ENCODE measurements at regions not wholly inside any gene's neighbourhood (a gene's known extent, or its start where the extent isn't known, plus 50 kb on each side); places are given as distances from the start of the nearest gene placed in this dataset.

DNA sequence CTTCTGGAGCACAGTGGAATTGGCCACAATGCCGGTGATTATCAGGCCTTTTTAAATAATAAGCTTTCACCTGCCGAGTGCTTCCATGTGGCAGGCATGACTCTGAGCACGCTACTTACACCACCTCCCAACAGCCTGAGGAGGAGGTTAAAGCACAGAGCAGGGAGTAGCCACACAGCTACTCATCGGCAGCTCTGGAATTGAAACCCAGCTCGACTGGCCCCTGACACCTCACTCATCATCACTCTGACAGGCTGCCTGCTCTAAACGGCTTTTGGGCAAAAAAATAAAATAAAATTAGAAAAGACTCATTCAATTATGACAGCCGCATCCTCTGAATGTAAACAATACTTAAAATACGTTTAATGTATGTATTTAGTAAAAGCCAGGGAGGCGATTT lies 326.4 kb upstream of the NOCT start:
- in situ Hi-C loops (cut with MboI; ENCODE audit: low pct_ligation_motif_present in 1 of 4, low pct_unique_long_range_greater_than_20kb in 1 of 4, low sequenced_read_pairs in 3 of 4) (loop anchor here (10.0 to 25.0 kb wide), 3 partner anchors 186 to 654 kb away; no protein-coding TSS in a partner anchor), intact Hi-C loops (cut with DNase I; ENCODE audit: low total_unique reads) (no loop called here)
- Histone ChIP-seq H3K4me1 (peaks cover 0 to 4% (median 0%) of the 10 kb centered on the region in 4 donors), H3K27ac (no peak overlapping the region), H3K4me3 (no peak overlapping the region), H3K9me3 (no peaks in the 10 kb centered on the region), H3K36me3 (no peaks in the 10 kb centered on the region), H3K27me3 (no peaks in the 10 kb centered on the region)
- TF ChIP-seq POLR2AphosphoS5 (IDR thresholded peaks at IDR 0.05): no peak
- no peak for TF ChIP-seq POLR2A (IDR thresholded peaks at IDR 0.05)
- TF ChIP-seq EP300 (IDR thresholded peaks at IDR 0.05; ENCODE audit: low read depth): no peak
- TF ChIP-seq, protein P1, sequence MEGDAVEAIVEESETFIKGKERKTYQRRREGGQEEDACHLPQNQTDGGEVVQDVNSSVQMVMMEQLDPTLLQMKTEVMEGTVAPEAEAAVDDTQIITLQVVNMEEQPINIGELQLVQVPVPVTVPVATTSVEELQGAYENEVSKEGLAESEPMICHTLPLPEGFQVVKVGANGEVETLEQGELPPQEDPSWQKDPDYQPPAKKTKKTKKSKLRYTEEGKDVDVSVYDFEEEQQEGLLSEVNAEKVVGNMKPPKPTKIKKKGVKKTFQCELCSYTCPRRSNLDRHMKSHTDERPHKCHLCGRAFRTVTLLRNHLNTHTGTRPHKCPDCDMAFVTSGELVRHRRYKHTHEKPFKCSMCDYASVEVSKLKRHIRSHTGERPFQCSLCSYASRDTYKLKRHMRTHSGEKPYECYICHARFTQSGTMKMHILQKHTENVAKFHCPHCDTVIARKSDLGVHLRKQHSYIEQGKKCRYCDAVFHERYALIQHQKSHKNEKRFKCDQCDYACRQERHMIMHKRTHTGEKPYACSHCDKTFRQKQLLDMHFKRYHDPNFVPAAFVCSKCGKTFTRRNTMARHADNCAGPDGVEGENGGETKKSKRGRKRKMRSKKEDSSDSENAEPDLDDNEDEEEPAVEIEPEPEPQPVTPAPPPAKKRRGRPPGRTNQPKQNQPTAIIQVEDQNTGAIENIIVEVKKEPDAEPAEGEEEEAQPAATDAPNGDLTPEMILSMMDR (IDR thresholded peaks at IDR 0.05): no peak
- no peak for DNase-seq
- 73 to 81% methylated on average over 7 to 9 of the region's 9 CpGs for WGBS, 2 donors (ENCODE audit: low coverage in 1 of 2)

- no peak for DNase-seq
- Histone ChIP-seq H3K9me3 (no peaks in the 10 kb centered on the region), H3K27ac (no peak overlapping the region), H3K36me3 (no peaks in the 10 kb centered on the region), H3K4me3 (no peak overlapping the region), H3K27me3 (no peaks in the 10 kb centered on the region), H3K4me1 (peaks cover 0 to 4% (median 0%) of the 10 kb centered on the region in 4 donors)
- WGBS, 2 donors (ENCODE audit: low coverage in 1 of 2): 71 to 86% methylated on average over 11 to 12 of the region's 12 CpGs
- intact Hi-C loops (cut with DNase I; ENCODE audit: low total_unique reads): no loop called here
- in situ Hi-C loops (cut with MboI; ENCODE audit: low pct_ligation_motif_present in 1 of 4, low pct_unique_long_range_greater_than_20kb in 1 of 4, low sequenced_read_pairs in 3 of 4): loop anchor here (10.0 to 25.0 kb wide), 3 partner anchors 186 to 654 kb away; no protein-coding TSS in a partner anchor
- TF ChIP-seq POLR2AphosphoS5 (IDR thresholded peaks at IDR 0.05): no peak
- TF ChIP-seq, protein P1 (IDR thresholded peaks at IDR 0.05): no peak
- no peak for TF ChIP-seq POLR2A (IDR thresholded peaks at IDR 0.05)
- TF ChIP-seq EP300 (IDR thresholded peaks at IDR 0.05; ENCODE audit: low read depth): no peak
These were observed 327.0 kb upstream of the NOCT start for GRCh38 chr4:138688408-138689085.

- in situ Hi-C loops (cut with MboI; ENCODE audit: low pct_ligation_motif_present in 1 of 4, low pct_unique_long_range_greater_than_20kb in 1 of 4, low sequenced_read_pairs in 3 of 4) (loop anchor here (10.0 to 25.0 kb wide), 3 partner anchors 189 to 651 kb away; no protein-coding TSS in a partner anchor), intact Hi-C loops (cut with DNase I; ENCODE audit: low total_unique reads) (no loop called here)
- Histone ChIP-seq H3K36me3 (no peaks in the 10 kb centered on the region), H3K27me3 (no peaks in the 10 kb centered on the region), H3K4me3 (no peak overlapping the region), H3K27ac (peak overlapping the region in 1 of 4 donors; percentile 33), H3K4me1 (no peaks in the 10 kb centered on the region), H3K9me3 (no peaks in the 10 kb centered on the region)
- 71 to 78% methylated on average over 4 to 11 of the region's 11 CpGs for whole genome bisulfite sequencing, 2 donors (ENCODE audit: low coverage in 1 of 2)
- no peak for DNase-seq
- no peak for TF ChIP-seq POLR2AphosphoS5 (IDR thresholded peaks at IDR 0.05)
- TF ChIP-seq POLR2A (IDR thresholded peaks at IDR 0.05): no peak
- no peak for TF ChIP-seq EP300 (IDR thresholded peaks at IDR 0.05; ENCODE audit: low read depth)
- TF ChIP-seq, protein P1 (IDR thresholded peaks at IDR 0.05): no peak
These were observed 329.3 kb upstream of the NOCT start for GRCh38 chr4:138686106-138686835.

DNA sequence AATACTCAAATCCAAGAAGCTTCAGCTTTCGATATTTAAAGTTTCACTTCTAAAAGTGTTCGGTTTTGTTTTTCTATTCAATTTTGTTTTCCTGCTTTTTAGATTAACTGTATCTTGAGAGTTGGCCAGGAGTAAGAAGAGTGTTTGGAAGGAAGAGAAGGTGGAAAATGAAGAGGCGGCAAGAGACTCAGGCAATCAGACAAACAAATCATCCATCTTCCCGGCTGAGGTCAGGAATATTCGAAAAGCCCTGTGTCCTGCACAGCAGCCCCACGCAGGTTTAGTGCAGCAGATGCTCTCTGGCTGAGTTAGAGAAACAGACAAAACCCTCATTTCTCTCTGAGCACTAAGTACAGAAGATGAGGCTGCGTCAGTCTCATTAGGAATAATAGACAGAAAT lies 330.3 kb upstream of the NOCT start:
- no peak for DNase-seq
- H3K9me3 ChIP-seq: no peaks in the 10 kb centered on the region
- WGBS, 2 donors (ENCODE audit: low coverage in 1 of 2): 80 to 92% methylated on average over 3 to 7 of the region's 7 CpGs
- H3K27me3 ChIP-seq: no peaks in the 10 kb centered on the region
- TF ChIP-seq, protein P1 (IDR thresholded peaks at IDR 0.05): no peak
- no peak for TF ChIP-seq POLR2A (IDR thresholded peaks at IDR 0.05)
- no peak for TF ChIP-seq EP300 (IDR thresholded peaks at IDR 0.05; ENCODE audit: low read depth)
- no peak for TF ChIP-seq POLR2AphosphoS5 (IDR thresholded peaks at IDR 0.05)
- H3K27ac ChIP-seq: no peak overlapping the region
- no peaks in the 10 kb centered on the region for H3K4me1 ChIP-seq
- intact Hi-C loops (cut with DNase I; ENCODE audit: low total_unique reads): no loop called here
- H3K36me3 ChIP-seq: no peaks in the 10 kb centered on the region
- in situ Hi-C loops (cut with MboI; ENCODE audit: low pct_ligation_motif_present in 1 of 4, low pct_unique_long_range_greater_than_20kb in 1 of 4, low sequenced_read_pairs in 3 of 4): loop anchor here (10.0 to 25.0 kb wide), 3 partner anchors 189 to 651 kb away; no protein-coding TSS in a partner anchor
- no peak overlapping the region for H3K4me3 ChIP-seq
